ENCODE measurements at regions not wholly inside any gene's neighbourhood (a gene's known extent, or its start where the extent isn't known, plus 50 kb on each side); places are given as distances from the start of the nearest gene placed in this dataset.

- Histone ChIP-seq H3K36me3 (replicated peaks in 1 of 2; ENCODE audit: control insufficient read depth in 1 of 2, insufficient read depth in 2 of 2, low read length in 2 of 2) (no peaks in the 10 kb centered on the region), H3K9me3 (ENCODE audit: low read length) (peaks cover 1% of the 10 kb centered on the region; the same call in 1 of the 2 replicates), H3K27ac (ENCODE audit: extremely low read length, insufficient read depth, low read length) (no peak overlapping the region), H3K4me2 (ENCODE audit: low read depth, low read length) (no peak overlapping the region), H3K79me2 (ENCODE audit: insufficient read depth, low read length) (no peaks in the 10 kb centered on the region), H4K20me1 (ENCODE audit: insufficient read depth, low read length) (no peaks in the 10 kb centered on the region), H3K9ac (ENCODE audit: insufficient read depth, low read depth, low read length) (no peak overlapping the region), H3K4me1 (ENCODE audit: insufficient read depth, low read length) (peaks cover 23% of the 10 kb centered on the region), H2AFZ (ENCODE audit: low read length) (no peak overlapping the region), H3K27me3 (ENCODE audit: control insufficient read depth in 1 of 2, insufficient read depth in 2 of 2, low read length in 2 of 2) (no peaks in the 10 kb centered on the region), H3K4me3 (replicated peaks in 1 of 3; ENCODE audit: insufficient read depth in 1 of 3, low read depth in 2 of 3, low read length in 3 of 3) (no peak overlapping the region)
- in situ Hi-C loops (cut with HindIII; ENCODE audit: extremely low pct_ligation_motif_present, low pct_unique_long_range_greater_than_20kb): no loop called here
- 71% methylated on average over 3 of the region's 3 CpGs for WGBS (ENCODE audit: low lambda C conversion rate)
- FAIRE-seq: no peak
- ChIA-PET POLR2A (no interaction called here), CTCF (ENCODE audit: low intra/inter-chr PET ratio, low total read pairs) (no interaction called here)
- intact Hi-C loops (cut with micrococcal nuclease; ENCODE audit: unreplicated experiment): no loop called here
- no TSS peak for BruUV-seq (replicated peaks)
- DNase-seq (ENCODE audit: low spot score): no peak
- no peak for ATAC-seq
- TF ChIP-seq MATR3 (CRISPR knock-in tag; IDR thresholded peaks at IDR 0.05) (no peak), DNMT1 (CRISPR knock-in tag; IDR thresholded peaks at IDR 0.05) (no peak), FOXO4 (CRISPR knock-in tag; conservative IDR thresholded peaks at IDR 0.05) (no peak), SMYD3 (CRISPR knock-in tag; IDR thresholded peaks at IDR 0.05) (no peak), PATZ1 (CRISPR knock-in tag; IDR thresholded peaks at IDR 0.05) (no peak), ZSCAN9 (CRISPR knock-in tag; IDR thresholded peaks at IDR 0.05; ENCODE audit: borderline replicate concordance) (no peak), ZNF136 (CRISPR knock-in tag; IDR thresholded peaks at IDR 0.05; ENCODE audit: low read depth) (no peak), ZNF431 (CRISPR knock-in tag; IDR thresholded peaks at IDR 0.05; ENCODE audit: borderline replicate concordance, low read depth) (no peak), ZNF784 (CRISPR knock-in tag; IDR thresholded peaks at IDR 0.05; ENCODE audit: borderline replicate concordance) (no peak), CENPBD1 (CRISPR knock-in tag; IDR thresholded peaks at IDR 0.05; ENCODE audit: borderline replicate concordance, low read depth) (no peak), NFKBIZ (CRISPR knock-in tag; IDR thresholded peaks at IDR 0.05) (no peak), WIZ (CRISPR knock-in tag; IDR thresholded peaks at IDR 0.05) (no peak), NCOA2 (CRISPR knock-in tag; IDR thresholded peaks at IDR 0.05) (no peak)
Observed at GRCh38 chr12:75833268-75833667, 198.3 kb downstream of the PHLDA1 start.
